Dedifferentiated amniotic fluid mesenchymal stem cell (primary cell): ENCODE measurements at regions not wholly inside any gene's neighbourhood (a gene's known extent, or its start where the extent isn't known, plus 50 kb on each side); places are given as distances from the start of the nearest gene placed in this dataset.

Source experiments
- DNase-seq: peaks from one replicate; pipeline ENCODE4 v3.0.0-alpha.2; 2016; ENCODE audit errors: extremely low spot score

DNA sequence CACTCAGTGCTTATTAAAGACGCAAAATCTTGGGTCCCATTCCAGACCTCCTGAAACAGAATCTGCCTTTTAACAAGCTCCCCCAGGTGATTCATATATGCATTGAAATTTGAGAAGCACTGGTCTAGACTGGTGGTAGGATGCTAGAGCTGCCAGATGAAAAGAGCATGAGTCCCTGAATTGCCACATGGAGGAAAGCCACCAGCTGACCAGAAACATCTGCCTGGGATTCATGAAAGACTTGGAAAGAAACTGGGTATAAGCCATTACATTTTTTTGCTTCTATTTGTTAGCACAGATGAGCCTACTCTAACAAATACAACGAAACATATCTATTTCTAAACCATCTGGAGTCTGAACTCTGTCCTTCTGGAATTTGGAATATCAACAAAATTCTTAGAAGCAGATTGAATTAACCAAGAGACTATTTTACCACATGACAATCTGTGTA is 228.9 kb downstream of the RBM43 start:
- DNase-seq: peak; percentile 92

DNA sequence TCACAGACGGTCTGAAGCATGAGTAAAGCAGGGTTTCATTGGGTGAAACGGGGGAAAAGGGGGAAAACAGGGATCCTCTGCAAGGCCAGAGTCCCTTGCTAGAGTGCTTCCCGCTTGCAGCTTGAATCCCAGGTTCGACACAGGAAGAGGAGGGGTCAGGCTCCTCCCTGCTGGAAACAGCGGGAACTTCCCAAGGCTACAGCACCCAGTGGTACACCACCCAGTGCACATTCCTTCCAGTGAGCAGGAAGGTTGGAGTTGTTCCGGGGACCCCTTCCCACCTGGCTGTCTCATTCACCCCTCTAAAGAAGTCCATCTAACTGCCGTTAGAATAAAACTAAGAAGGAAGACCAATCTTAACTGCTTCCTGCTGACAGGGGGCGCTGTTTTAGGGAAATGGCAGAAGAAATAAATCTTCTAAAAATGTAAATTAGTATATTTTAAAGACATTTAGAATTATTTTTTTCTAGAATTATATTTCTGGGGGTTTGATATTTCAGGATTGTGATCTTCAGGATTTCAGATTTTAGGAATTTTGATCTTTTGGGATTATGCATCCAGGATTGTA is 230.9 kb downstream of the RBM43 start:
- DNase-seq: no peak

DNA sequence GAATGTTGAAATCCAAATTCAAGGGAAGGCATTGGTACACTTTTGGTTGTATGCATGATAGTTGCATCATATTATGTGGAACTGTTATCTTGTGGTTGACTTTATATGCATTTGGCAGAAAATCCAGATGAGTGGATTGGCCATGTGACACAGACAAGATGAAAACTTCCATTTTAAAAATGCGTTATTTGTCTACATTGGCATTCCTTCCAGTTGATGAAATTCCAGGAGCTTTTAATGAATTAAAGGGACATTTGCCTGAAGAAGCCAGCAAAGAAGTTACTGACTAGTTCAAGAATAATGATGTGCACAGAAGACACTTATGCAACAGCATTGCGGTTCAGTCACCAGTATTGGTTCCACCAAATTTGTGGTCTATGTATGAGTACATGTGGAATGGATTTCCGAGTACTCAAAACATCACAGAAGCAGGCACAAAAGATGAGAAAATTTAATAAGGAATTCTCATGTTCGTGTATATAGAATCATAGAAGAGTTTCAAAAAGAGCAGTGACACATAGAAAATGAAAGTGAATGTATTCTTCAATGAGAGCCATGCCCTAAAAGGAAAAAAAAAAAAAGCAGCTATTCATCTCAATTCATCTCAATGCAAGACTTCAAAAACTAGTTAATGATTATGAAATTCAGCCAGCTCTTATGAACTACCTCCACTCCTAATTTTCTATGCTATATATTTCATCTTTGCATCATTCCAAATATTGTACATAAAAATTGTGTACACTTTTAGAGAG is 232.1 kb downstream of the RBM43 start:
- peak; percentile 63 for DNase-seq

DNA sequence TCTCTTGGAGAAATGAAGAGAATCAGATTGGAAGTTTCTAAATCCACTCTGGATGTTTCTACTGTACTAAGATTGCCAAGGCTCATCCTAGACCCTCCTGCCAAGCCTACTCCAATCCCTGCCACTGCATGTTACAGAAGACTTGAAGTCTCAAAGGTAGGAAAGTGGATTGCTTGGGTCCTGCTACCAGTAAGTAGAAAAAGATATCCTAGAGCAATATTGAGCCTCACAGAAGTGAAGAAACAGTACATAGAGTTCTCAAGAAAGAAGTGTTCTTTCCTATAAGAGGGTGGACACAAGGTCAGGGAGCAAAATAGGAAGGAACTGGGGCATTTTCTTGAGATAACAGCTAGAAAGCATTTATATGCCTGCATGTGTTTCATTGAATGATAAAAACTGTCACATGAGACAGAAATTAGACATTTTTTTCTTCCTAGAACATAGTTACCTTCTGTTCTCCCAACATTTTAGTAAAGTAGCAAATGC is 232.9 kb downstream of the RBM43 start:
- DNase-seq: no peak

DNA sequence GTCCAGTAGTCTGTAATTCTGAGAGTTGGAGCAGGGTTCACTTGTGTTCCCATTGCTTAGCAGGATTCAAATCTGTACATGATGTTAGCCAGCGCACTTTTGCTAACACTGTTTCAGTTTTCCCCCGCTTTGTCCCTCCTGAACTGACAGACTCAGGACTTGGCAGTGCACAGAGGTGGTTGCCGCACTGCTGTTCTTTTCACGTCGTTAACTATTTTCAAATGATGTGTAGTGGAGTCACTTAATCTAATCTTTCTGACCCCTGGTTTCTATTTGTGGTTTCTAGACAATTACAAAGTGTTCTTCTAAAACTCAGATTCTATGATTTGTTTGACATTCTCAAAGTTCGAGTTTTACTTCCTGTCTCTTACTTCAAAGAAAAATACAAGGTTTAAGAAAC is 234.5 kb downstream of the RBM43 start:
- no peak for DNase-seq

DNA sequence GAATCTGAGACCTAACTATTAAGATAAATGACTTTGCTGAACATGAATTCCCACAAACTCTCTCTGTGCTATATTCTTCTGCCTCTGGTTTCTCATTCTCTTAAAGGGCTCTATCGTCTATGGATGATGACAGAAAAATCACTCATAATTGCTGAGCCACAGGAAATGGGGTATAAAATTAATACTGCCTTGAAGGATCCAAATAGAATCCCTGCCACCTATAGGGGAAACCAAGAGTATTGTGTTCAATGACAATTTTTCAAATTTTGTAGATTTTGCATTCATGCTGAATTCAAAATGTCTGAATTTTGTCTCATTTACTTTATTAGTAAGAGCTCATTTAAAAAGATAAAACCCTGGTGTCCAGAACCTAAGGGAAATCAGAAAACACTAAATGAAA is 235.8 kb downstream of the RBM43 start:
- no peak for DNase-seq

DNA sequence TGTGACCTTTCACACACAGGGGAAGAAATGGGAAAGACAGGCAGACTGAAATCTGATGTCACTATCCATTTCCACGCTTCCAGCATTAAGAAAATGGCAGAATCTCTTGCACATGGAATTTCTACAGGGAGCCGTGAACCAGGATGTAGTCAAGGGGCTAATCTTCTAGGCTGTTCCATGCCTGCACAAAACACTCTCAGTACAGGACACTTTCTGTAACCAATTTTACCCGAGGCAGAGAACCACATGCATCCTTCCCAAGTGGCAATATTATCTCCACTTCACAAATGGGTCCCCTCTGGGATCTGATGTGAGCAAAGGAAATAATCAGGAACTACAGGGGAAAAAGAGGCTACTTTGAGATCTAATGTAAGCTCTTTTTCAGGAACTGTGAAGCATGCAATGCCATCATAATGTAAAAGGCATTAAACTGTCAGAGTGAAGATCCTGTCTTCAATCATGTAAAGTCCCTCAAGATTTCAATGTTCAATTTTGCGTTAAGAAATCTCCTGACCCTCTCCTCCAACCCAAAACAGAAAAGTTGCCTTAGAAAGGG is 236.9 kb downstream of the RBM43 start:
- no peak for DNase-seq

DNA sequence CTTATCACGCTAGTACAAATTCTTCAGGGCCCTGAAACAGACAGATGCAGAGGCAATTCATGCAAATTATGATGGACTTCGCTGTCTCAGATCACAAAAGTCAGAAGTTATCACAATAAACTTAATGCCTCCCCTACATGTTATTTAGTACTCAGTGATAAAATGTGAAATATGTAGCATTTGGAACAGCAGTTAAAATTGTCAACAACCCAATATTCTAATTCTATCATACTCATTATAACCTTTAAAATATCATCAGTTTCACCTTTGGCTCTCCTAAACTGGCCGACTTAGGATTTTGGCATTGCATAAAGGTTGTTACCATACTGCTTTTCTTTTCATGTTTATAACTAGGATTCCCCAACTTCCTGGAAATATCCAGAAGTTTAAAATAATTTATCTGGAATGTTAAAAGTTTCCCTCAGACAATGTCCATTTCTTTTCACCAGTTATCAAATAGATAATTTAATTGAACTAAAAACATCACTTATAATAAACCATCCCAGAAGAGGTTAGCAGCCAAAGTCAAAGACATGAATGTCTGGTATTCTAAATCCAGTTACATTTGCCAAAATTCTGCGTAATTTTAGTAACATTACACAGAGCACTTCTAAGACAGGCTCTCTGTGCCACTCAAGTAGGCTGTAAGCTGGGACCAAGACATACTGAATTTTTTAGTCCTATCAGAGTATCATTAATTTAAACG is 239.8 kb downstream of the RBM43 start:
- DNase-seq: no peak

DNA sequence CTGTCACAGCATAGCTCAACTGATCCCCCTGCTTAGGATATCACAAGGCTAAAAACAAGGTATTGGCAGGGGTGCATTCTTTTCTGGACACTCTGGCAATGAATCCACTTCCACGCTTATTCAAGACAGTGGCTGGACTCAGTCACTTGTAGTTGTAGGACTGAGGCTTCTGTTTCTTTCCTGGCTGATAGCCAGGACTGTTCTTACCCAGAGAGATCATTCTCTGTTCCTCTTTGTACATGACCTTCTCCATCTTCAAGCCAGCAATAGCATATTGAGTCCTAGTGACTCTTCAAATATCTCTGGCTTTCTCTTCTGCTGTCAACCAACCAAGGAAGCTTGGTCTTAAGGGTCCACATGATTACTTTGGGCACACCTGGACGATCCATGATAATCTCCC is 241.3 kb downstream of the RBM43 start:
- DNase-seq: no peak

DNA sequence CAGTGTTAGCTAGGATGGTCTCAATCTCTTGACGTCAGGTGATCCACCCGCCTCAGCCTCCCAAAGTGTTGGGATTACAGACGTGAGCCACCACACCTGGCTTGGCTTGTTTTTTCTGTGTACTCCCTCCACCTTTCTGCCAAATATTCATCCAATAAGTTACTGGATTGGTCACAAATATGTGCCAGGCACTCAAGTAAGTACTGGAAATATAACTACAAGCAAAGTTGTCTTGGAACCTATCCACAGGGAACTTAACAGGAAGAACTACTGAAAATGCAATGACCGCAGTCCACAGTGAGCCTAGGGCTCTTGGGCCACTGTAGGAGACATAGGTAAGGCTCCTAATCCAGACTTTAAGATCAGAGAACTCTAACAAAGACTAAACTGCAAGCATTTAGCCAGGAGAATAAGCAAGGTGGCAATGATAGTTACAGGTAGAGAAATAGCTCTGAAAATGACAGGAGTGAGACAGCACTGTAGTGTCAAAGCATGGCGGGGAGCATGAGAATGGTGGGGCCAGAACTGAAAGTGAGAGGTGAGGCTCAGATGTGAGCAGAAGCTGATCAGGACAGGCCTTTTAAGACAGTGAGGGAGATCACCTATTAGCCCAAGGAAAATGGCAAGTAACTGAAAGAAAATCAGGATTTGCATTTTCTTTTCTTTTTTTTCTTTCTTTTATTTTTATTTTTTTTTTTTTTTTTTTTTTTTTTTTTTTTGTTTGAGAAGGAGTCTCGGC is 252.1 kb downstream of the RBM43 start:
- no peak for DNase-seq

DNA sequence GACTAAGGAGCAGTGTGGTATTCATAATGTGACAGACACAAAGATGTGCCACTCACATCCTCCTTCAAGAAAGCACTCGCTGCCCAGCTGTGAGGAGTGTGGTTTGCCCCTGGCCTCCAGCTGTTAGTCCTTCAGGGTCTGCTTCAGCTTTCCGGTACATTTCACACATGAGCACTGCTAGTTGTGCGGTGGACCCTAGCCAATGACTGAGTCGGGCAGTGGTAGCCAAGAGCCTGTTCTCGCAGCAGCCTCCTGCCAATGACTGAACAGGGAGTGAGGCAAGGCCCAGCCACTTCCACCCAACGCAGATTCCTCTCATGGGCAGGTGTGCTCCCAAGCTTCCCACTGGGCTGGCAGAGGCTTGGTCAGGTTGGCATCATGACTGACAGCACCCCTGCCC is 254.3 kb downstream of the RBM43 start:
- no peak for DNase-seq

DNA sequence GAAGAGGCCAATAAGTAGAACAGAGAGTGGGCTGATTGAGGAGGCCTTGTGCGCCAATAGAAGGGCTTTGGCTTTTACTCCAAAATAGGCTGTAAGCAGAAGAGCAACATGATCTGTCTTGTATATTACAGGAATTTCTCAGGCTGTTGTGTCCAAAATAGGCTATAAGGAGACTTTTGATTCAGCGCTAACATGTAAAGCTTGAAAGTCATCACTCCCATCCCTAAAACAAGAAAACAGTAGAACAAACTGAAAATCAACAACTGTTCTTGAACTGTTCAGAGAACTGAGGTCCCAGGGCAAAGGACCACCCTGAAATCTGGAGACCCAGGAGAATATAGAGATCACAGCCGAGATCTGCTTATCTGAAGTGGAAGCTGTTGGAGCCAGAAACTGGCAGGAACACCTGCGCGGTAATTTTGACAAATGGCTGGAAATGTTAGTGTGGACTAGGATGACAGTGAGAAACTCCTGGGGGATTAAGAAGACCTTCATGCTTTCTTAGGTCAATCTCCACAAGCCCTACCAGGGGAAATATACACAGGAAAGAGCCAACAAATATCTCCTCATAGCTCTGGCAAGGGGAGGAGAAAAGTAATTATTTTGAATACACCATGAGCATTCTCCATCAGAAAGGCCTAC is 258.6 kb downstream of the RBM43 start:
- no peak for DNase-seq

DNA sequence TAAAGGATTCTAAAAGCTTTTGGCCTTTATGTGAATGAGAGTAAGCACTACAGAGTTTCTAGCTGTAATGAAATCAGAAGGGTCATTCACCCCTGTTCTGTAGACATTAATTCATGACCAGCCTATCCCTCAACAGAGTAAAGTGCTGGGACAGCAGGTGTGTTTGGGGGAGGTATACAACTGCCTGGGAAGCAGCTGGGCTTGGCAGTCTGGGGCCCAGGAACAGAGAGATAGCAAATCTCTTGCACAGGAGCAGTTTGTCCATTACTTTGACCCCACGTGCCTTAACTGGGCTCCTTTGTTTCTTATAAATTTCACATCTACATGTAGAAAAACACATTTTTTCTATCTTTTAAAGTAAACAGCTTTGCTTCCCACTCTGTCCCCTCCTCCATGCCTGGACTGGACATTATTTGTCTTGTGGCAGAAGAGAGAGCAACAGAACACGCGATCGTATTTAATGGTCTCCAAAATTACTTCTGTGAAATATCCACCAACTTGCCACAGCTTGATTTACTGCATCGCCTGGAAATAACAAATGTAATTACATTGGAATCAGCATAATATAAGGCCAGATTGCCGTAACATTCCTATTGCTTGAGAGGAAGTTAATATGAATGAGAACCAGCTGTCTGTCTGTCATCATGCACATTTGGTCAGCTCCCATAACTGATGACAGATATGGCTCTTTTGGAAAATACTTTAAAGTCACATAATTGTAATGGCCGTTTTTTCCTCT is 263.8 kb downstream of the RBM43 start:
- DNase-seq: peak; percentile 58

DNA sequence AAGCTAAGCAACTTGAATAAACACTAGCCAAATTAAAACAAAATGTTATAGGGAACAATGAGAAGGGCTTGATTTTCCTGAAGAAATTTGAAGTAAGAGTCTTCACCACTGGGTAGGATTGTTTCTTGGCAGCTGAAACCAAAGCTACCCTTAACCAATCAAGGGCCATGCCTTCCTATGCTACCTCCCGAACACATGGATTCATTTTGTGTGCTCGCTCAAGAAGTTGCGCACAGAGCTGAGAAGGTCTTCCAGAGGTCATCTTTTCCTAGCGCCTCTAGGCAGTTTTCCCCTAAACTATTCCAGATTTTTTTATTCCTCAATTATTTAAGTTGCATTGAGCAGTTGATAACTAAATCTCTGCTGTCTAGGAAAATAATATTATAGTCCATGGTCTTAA is 264.6 kb downstream of the RBM43 start:
- no peak for DNase-seq

DNA sequence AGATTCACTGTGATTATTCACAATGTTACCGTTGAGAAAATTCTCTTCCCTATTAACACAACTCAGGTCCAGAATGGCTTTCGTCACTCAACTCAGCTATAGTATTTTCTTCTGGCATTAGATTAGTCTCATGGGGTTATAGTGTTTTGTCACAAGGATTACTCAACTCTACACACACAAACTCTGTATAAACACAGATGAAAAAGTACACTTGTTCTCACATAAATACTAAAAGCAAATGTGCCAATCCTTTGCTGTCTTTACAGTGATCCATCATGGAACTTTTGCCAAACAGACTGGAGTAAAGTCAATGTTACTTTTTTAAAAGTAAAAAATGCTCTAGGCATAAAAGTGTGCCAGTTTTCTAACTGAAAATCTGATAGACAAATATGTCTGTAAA is 267.6 kb downstream of the RBM43 start:
- no peak for DNase-seq

DNA sequence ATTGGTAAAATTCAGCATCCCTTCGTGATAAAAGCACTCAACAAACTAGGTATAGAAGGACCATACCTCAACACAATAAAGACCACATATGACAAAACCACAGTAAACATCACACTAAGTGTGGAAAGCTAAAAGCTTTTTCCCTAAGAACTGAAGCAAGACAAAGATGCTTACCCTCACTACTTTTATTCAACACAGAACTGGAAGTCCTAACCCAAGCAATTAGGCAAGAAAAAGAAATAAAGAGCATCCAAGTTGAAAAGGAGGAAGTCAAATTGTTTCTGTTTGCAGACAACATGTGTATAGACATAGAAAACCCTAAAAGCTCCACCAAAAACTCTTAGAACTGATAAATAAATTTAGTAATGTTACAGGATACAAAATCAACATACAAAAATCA is 271.7 kb downstream of the RBM43 start:
- DNase-seq: no peak

DNA sequence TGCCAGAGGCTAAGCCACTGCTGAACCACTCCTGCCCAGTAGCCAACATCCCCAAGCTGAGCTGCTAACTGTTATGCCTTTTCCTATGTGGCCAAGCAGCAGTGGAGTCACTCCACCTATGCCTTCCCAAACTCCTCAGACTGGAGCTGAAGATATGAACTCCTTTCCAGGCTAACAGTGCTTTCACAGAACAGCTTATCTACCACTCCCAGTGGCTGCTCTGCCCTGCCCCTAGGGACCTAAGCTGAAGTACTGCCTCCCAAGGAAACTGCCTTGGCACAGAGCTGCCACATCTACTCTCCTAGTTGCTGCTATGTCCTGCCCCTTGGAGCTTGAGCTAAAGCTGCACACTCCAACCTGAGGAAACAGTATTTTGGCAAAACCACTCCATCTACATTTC is 275.9 kb downstream of the RBM43 start:
- no peak for DNase-seq

DNA sequence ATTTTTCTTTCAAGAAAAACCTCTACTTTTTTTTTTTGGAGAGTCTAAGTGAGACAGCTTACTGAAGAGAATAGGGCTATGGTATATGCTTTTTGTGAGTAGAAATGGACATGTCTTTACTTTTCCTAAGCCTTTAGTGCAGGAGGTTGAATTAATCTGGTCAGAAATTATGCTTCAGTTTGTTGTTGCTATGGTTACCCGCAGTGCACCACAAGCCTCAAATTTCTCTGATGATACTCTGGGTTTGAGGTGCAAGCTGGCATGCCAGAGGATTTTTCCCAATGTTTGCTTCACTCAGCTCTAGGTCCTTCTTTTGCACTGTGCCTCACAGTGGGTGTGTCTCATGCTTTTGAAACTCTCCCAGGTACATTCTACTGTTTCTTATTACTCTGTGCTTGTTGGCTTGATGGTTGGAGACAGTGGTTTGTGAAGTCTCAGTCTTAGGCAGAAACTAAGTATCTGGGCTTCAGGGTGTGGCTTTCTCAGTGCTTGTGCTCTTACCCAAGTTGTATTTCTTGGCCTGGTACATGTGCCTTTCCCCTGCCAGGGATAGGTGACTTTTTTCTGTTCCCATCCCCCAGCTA is 278.3 kb downstream of the RBM43 start:
- no peak for DNase-seq

DNA sequence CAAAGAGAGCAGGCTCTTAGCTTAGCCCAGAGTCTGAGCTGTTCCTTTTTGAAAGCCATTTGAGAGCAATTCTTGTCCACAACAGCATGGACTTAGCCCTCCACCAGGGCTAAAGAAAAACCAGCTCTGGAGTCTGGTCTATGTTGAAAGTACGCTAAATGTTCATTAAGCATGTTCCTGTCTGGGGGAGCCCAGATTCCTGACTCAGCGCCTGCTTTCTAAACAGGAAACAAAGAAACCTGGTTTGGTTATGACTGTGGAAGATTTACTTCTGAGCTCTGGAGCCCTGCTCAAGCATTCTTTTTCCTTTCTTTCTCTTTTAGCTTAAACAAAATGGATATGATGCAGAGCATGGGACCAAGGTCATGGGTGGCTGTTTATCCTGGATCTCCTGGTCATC is 279.8 kb downstream of the RBM43 start:
- DNase-seq: no peak

DNA sequence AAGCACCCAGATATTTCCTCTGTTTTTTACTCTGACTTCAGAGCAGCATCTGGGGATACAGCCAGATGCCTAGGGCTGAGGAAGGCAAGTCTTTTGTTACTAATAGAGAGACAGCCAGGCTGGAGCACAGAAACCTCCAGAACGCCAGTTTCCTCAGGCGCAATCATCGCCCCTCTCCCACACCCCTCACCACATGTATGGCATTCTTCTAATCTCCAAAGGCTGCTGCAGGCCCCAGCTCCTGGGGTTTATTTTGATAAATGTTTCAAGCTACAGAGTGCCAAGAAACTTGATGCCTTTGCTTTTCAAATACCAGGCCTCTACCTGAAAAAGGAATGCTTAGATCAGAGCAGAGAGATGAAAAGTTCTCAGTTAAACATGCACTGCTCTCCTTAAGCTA is 283.6 kb downstream of the RBM43 start:
- no peak for DNase-seq
